ENCODE measurements at regions not wholly inside any gene's neighbourhood (a gene's known extent, or its start where the extent isn't known, plus 50 kb on each side); places are given as distances from the start of the nearest gene placed in this dataset.

DNA sequence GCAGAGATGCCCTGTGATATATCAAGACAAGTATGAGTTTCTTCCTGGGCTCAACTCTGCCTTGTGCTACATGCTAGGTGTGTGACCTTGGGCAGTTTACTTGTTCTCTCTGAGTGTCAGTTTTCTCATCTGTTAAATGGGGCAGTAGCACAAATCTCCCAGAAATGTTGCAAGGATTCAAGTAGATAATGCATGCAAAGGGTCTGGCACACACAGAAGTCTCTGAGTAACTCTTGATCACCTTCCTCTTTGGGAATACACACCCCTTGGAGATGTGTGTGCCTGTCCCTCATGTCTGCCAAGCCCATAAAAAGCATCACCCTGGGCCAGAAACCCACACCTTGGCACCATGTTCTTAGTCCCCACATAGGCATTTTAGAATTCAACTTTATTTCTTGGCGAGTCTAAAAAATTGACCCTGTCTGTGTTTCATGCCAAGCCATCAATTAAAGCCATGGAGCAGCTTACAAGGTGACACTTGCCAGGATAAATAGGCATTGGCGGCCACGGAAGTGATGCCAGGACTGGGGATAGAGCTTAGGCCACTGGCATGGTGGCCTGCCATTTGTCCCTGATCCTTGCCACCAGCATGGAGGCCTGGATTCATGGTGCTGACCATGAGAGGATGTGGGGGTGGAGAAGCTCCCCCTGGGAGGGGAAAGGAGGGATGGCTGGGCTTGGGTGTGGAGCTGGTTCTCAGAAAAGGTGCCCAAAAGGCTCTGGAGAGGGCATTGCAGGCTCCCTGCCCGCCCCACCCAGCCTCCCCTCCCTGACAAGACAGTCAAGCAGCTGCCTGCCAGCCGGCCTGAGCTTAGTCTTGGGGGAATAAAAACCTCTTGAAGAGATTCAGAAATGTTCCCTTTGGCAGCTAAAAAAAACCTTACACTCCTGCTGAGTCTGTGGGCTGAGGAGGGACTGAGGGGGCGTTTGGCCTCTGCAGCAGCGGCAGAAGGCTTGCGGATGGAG is 118.0 kb upstream of the IPO9 start:
- Histone ChIP-seq H3K4me1 (ENCODE audit: control insufficient read depth in 2 of 2, insufficient read depth in 2 of 2, low read length in 2 of 2) (peaks cover 27 to 30% of the 10 kb centered on the region in 2 donors), H3K9me3 (ENCODE audit: control insufficient read depth in 2 of 2, low read length in 2 of 2) (no peaks in the 10 kb centered on the region), H3K36me3 (ENCODE audit: control insufficient read depth in 2 of 2, insufficient read depth in 2 of 2, low read length in 2 of 2) (no peaks in the 10 kb centered on the region), H3K9ac (ENCODE audit: low read depth in 1 of 2, low read length in 2 of 2) (no peak overlapping the region), H3K27ac (ENCODE audit: low read depth in 2 of 2, low read length in 2 of 2) (peak overlapping the region in 1 of 2 donors; percentile 36), H3K4me3 (ENCODE audit: low read length in 2 of 2) (no peak overlapping the region), H3K27me3 (ENCODE audit: control insufficient read depth in 2 of 2, insufficient read depth in 2 of 2, low read length in 2 of 2) (no peaks in the 10 kb centered on the region)

GRCh38 chr1:201711811-201712210 is 117.1 kb upstream of the IPO9 start:
- Histone ChIP-seq H3K27ac (ENCODE audit: low read depth in 2 of 2, low read length in 2 of 2) (peak overlapping the region; percentile 36 to 89), H3K9me3 (ENCODE audit: control insufficient read depth in 2 of 2, low read length in 2 of 2) (no peaks in the 10 kb centered on the region), H3K27me3 (ENCODE audit: control insufficient read depth in 2 of 2, insufficient read depth in 2 of 2, low read length in 2 of 2) (no peaks in the 10 kb centered on the region), H3K4me3 (ENCODE audit: low read length in 2 of 2) (no peak overlapping the region), H3K4me1 (ENCODE audit: control insufficient read depth in 2 of 2, insufficient read depth in 2 of 2, low read length in 2 of 2) (peaks cover 27 to 30% of the 10 kb centered on the region in 2 donors), H3K36me3 (ENCODE audit: control insufficient read depth in 2 of 2, insufficient read depth in 2 of 2, low read length in 2 of 2) (no peaks in the 10 kb centered on the region), H3K9ac (ENCODE audit: low read depth in 1 of 2, low read length in 2 of 2) (no peak overlapping the region)

DNA sequence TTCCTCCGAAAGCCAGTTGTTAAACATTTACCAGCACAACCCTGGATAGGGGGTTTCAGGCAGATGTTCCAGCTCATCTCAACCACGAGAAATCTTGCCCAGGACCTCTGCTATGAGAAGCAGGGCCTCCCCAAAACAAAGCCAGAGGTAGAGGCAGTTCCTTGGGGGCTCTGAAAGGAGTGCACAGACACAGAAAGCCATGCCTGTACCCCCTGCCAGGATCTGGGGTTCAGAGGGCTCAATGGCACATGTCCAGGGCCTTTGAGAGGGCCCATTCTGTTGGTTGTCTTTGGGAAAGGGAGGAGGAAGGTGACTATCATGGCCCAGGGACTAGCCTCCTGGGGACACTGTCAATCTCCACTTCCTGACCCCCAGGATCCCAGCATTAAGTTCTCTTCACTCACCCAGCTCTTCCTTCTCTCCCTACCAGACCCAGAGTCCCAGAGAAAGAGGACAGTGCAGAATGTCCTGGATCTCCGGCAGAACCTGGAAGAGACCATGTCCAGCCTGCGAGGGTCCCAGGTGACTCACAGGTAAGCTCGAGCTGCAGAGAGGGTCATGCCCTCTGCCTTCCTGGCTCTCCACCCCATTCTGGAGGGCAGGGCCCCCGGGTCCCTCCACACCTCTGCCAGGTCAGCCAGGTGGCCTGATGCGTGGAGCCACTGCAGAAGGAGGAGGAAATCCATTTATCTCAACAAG is 116.4 kb upstream of the IPO9 start:
- Histone ChIP-seq H3K4me1 (ENCODE audit: control insufficient read depth in 2 of 2, insufficient read depth in 2 of 2, low read length in 2 of 2) (peaks cover 27 to 30% of the 10 kb centered on the region in 2 donors), H3K9ac (ENCODE audit: low read depth in 1 of 2, low read length in 2 of 2) (peak overlapping the region in 1 of 2 donors; percentile 24)

DNA sequence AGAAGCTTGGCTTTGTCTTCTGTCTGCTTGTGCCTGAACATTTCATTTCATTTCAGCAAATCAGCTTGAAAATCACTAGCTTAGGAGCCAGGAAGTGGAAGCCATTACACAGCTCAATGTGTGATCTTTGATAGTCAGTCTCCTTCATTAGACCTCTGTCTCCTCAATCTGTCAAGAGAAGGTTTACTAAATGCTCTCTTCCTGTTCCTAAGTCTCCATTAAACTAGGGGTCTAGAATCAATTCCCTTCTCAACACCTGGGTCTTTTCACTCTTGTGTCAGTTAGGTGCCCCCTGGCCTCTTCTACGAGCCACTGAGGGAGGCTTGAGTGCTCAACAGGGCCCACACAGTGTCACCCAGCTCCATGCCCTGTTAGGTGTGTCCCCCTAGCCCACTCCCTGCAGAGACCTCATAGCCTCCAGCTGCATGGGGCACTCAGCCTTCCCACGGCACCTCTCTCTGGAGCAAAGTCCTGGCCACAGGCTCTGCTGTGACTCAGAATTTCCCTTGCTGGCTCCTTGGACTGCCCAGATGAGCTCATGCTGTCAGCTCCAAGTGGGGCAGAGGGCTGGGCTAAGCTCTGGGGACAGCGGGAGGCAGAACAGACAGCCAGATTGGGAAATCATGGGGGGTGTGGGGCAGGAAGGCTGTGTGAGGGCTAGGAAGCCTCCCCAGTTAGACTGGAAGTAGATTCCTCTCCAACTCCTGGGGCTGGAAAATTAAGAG is 115.7 kb upstream of the IPO9 start:
- Histone ChIP-seq H3K9me3 (ENCODE audit: control insufficient read depth in 2 of 2, low read length in 2 of 2) (no peaks in the 10 kb centered on the region), H3K4me1 (ENCODE audit: control insufficient read depth in 2 of 2, insufficient read depth in 2 of 2, low read length in 2 of 2) (peaks cover 27 to 30% of the 10 kb centered on the region in 2 donors), H3K27me3 (ENCODE audit: control insufficient read depth in 2 of 2, insufficient read depth in 2 of 2, low read length in 2 of 2) (no peaks in the 10 kb centered on the region), H3K27ac (ENCODE audit: low read depth in 2 of 2, low read length in 2 of 2) (peak overlapping the region; percentile 87 to 89), H3K9ac (ENCODE audit: low read depth in 1 of 2, low read length in 2 of 2) (no peak overlapping the region), H3K36me3 (ENCODE audit: control insufficient read depth in 2 of 2, insufficient read depth in 2 of 2, low read length in 2 of 2) (no peaks in the 10 kb centered on the region), H3K4me3 (ENCODE audit: low read length in 2 of 2) (no peak overlapping the region)

More for the DNA sequence above, 116.4 kb upstream of the IPO9 start:
- Histone ChIP-seq H3K27me3 (ENCODE audit: control insufficient read depth in 2 of 2, insufficient read depth in 2 of 2, low read length in 2 of 2) (no peaks in the 10 kb centered on the region), H3K36me3 (ENCODE audit: control insufficient read depth in 2 of 2, insufficient read depth in 2 of 2, low read length in 2 of 2) (no peaks in the 10 kb centered on the region), H3K27ac (ENCODE audit: low read depth in 2 of 2, low read length in 2 of 2) (peak overlapping the region; percentile 87 to 89), H3K4me3 (ENCODE audit: low read length in 2 of 2) (no peak overlapping the region), H3K9me3 (ENCODE audit: control insufficient read depth in 2 of 2, low read length in 2 of 2) (no peaks in the 10 kb centered on the region)

GRCh38 chr1:201714542-201715329 is 114.2 kb upstream of the IPO9 start:
- Histone ChIP-seq H3K36me3 (ENCODE audit: control insufficient read depth in 2 of 2, insufficient read depth in 2 of 2, low read length in 2 of 2) (peaks cover 0 to 3% of the 10 kb centered on the region in 2 donors), H3K27ac (ENCODE audit: low read depth in 2 of 2, low read length in 2 of 2) (peak overlapping the region; percentile 87 to 89), H3K4me3 (ENCODE audit: low read length in 2 of 2) (peak overlapping the region in 1 of 2 donors; percentile 22), H3K27me3 (ENCODE audit: control insufficient read depth in 2 of 2, insufficient read depth in 2 of 2, low read length in 2 of 2) (no peaks in the 10 kb centered on the region), H3K4me1 (ENCODE audit: control insufficient read depth in 2 of 2, insufficient read depth in 2 of 2, low read length in 2 of 2) (peaks cover 28 to 32% of the 10 kb centered on the region in 2 donors), H3K9ac (ENCODE audit: low read depth in 1 of 2, low read length in 2 of 2) (peak overlapping the region; percentile 11), H3K9me3 (ENCODE audit: control insufficient read depth in 2 of 2, low read length in 2 of 2) (no peaks in the 10 kb centered on the region)

GRCh38 chr1:201715351-201715750 is 113.6 kb upstream of the IPO9 start:
- Histone ChIP-seq H3K4me1 (ENCODE audit: control insufficient read depth in 2 of 2, insufficient read depth in 2 of 2, low read length in 2 of 2) (peaks cover 34 to 36% of the 10 kb centered on the region in 2 donors), H3K36me3 (ENCODE audit: control insufficient read depth in 2 of 2, insufficient read depth in 2 of 2, low read length in 2 of 2) (peaks cover 0 to 3% of the 10 kb centered on the region in 2 donors), H3K9ac (ENCODE audit: low read depth in 1 of 2, low read length in 2 of 2) (no peak overlapping the region), H3K9me3 (ENCODE audit: control insufficient read depth in 2 of 2, low read length in 2 of 2) (no peaks in the 10 kb centered on the region), H3K4me3 (ENCODE audit: low read length in 2 of 2) (no peak overlapping the region), H3K27ac (ENCODE audit: low read depth in 2 of 2, low read length in 2 of 2) (peak overlapping the region; percentile 87 to 89), H3K27me3 (ENCODE audit: control insufficient read depth in 2 of 2, insufficient read depth in 2 of 2, low read length in 2 of 2) (no peaks in the 10 kb centered on the region)

DNA sequence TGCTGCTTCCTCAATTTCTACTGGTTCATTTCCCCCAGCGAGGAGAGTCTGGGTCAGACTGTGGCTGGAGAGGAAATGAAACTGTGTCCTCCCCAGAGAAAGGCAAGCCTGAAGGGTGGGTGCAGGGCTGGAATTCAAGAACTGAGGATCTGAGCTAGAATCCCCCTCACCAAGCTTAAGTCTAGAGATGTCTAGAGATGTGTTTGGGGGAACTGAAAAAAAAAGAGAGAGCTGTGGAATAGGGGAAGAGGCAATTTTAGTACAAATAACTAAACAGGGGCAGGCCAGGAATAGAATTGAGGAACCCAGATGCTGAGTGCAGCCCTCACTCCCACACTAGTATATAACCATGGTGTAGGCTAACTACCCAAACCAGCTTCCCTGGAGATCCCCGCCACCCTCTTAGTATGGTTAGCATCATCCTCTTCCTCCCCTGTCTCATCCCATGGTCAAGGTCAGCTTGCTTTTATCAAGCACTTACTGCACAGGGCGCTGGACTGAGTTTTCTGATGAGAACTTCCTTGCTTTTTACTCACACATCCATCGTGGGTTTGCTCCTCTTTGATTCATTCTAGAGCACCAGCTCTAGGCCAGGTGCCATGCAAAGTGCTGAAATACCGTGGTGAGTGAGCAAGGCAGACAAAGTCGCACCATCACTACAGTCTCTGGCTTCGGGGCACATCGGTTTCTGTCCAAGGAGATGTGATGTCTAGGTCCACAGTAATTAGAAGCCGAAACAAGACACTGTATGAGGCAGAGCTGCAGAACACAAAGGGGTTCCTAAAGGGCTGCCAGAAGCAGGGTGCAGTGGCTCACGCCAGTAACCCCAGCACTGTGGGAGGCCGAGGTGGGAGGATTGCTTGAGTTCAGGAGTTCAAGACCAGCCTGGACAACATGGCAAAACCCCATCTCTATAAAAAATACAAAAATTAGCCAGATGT is 112.9 kb upstream of the IPO9 start:
- peak overlapping the region; percentile 87 to 89 for H3K27ac ChIP-seq (ENCODE audit: low read depth in 2 of 2, low read length in 2 of 2)
- no peaks in the 10 kb centered on the region for H3K9me3 ChIP-seq (ENCODE audit: control insufficient read depth in 2 of 2, low read length in 2 of 2)
- no peak overlapping the region for H3K9ac ChIP-seq (ENCODE audit: low read depth in 1 of 2, low read length in 2 of 2)
- H3K36me3 ChIP-seq (ENCODE audit: control insufficient read depth in 2 of 2, insufficient read depth in 2 of 2, low read length in 2 of 2): peaks cover 0 to 3% of the 10 kb centered on the region in 2 donors
- peaks cover 36 to 41% of the 10 kb centered on the region in 2 donors for H3K4me1 ChIP-seq (ENCODE audit: control insufficient read depth in 2 of 2, insufficient read depth in 2 of 2, low read length in 2 of 2)
- H3K4me3 ChIP-seq (ENCODE audit: low read length in 2 of 2): no peak overlapping the region
- H3K27me3 ChIP-seq (ENCODE audit: control insufficient read depth in 2 of 2, insufficient read depth in 2 of 2, low read length in 2 of 2): no peaks in the 10 kb centered on the region

DNA sequence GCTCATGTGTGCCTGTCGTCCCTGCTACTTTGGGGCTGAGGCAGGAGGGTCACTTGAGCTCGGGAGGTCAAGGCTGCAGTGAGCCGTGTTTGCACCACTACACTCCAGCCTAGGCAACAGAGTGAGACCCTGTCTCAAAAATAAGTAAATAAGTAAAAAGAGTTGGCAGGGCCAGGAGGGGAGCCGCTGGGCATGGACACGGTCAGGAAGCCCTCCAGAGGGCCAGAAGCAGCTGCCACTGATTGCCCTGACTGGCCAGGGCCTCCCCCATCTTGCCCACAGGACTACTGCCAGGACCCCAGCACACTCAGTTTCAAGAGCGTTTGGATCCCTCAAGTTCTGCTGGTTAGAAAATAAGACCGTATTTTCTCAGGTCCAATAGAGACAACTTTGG is 112.2 kb upstream of the IPO9 start:
- Histone ChIP-seq H3K9ac (ENCODE audit: low read depth in 1 of 2, low read length in 2 of 2) (no peak overlapping the region), H3K4me1 (ENCODE audit: control insufficient read depth in 2 of 2, insufficient read depth in 2 of 2, low read length in 2 of 2) (peaks cover 36 to 44% of the 10 kb centered on the region in 2 donors), H3K9me3 (ENCODE audit: control insufficient read depth in 2 of 2, low read length in 2 of 2) (no peaks in the 10 kb centered on the region), H3K4me3 (ENCODE audit: low read length in 2 of 2) (no peak overlapping the region), H3K27me3 (ENCODE audit: control insufficient read depth in 2 of 2, insufficient read depth in 2 of 2, low read length in 2 of 2) (no peaks in the 10 kb centered on the region), H3K27ac (ENCODE audit: low read depth in 2 of 2, low read length in 2 of 2) (no peak overlapping the region), H3K36me3 (ENCODE audit: control insufficient read depth in 2 of 2, insufficient read depth in 2 of 2, low read length in 2 of 2) (peaks cover 0 to 3% of the 10 kb centered on the region in 2 donors)

Measured in mucosa of rectum (tissue), 2 donors.